Fibroblast of skin of left quadriceps (primary cell): ENCODE measurements at regions not wholly inside any gene's neighbourhood (a gene's known extent, or its start where the extent isn't known, plus 50 kb on each side); places are given as distances from the start of the nearest gene placed in this dataset.

Source experiments
- DNase-seq, 2 experiments: peaks; one replicate each; pipeline ENCODE4 v3.0.0-alpha.2; 2013; ENCODE audit warnings: low read depth in 2 of 2

GRCh38 chr13:22644941-22645340, 535.8 kb upstream of the SGCG start:
- DNase-seq: no peak

DNA sequence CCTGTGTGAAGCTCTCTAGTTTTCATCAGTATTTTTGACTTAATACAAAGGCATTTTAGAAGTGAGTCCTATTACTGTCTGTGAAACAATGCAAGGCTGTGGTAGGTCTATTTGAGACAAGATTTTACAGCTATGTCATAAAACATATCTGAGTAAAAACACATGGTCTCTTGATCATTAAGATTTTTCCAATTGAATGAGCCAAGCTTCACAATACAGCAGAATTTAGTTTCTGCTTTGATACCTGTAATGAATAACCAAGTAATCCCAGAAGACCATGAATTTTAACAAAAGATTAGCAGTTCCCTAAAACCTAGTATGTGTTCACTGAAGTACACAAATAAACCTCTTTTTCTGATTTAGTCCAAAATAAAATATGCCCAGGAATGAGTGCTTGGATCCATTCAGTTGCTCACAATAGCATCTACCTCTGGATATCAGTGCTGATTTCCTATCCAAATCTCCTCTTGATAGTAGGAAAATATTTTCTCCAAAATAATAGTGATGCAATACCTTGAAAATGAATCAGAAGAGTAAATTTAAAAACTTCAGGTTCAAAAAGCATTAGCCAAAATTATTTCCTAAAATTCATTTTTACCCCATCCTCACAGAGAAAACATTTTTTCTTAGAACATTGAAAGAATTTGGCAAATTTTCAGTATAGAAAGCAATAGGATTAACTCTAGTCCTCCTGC, 533.5 kb upstream of the SGCG start:
- no peak for DNase-seq

GRCh38 chr13:22648320-22648801, 532.4 kb upstream of the SGCG start:
- DNase-seq: no peak

DNA sequence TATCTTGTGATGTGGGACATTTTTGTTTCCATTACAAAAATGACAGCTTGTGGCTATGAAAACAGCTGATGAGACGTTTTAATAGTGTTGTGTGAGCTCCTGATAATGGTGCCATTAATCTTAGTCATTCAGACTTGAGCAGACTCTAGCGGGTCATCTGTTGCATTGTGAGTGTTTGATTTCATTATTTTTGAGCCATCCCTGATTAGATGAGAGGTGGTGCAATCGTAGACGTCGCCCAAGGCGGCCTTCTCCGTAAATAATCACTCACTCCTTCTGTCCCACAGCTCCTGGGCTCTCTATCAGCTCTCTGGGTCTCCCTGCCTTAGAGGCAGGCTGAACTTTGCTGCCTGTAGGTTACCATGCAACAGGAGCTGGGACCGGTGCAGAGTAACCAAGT, 528.0 kb upstream of the SGCG start:
- DNase-seq: no peak

DNA sequence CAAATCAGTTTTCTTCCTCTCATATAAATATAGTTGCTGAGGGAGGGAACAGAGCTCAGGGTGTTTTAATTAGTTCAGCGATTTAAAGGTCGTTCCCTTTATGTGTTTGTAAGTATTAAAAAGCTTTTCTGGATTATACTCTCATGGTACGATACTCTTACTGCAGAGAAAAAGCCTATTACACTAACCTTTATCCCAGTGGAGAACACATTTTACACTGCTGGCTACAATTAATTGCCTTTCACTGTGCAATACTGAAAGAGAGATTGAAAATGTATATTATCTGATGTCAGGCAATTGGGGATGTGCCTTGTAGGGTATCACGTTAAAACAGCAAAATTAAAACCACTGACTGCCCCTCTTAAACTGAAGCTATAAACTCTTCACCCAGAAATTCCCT, 526.9 kb upstream of the SGCG start:
- DNase-seq: no peak

DNA sequence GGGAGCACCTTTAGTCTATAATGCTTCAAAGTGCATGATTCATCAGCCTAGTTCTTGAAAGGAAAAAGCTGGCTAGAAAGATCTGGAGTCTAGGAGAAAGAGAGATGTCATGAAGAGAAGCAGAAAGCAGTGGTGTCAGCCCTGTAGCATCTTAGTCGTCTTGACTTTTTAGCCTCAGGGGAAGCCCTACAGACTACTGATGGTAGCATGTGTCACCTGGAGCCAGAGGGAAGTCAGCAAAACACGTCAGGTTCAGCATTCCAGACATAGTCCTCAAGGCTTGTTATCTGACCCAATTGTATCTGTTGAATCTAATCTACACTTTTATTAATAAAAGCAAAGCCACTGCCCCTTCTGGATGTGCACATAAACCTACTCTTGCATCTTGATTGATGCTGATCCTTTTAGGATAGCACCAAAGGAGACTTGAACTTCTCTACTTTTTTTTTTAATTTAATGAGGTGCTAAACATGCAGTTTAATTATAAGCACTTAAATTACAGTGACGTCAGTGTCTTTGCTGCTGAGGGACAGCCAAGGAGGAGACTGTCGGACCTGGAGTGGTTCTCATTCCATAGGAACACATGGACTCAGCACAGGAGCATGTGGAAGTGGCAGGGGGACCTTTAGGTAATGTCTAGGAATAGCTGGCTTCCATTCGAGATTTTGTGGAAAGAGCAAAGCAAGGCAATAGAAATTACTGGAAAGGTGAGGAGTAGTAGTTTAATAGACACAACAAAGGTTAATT, 525.5 kb upstream of the SGCG start:
- no peak for DNase-seq

- DNase-seq: no peak
Measured at GRCh38 chr13:22662771-22663170, 518.0 kb upstream of the SGCG start.

GRCh38 chr13:22665506-22665905, 515.3 kb upstream of the SGCG start:
- no peak for DNase-seq

DNA sequence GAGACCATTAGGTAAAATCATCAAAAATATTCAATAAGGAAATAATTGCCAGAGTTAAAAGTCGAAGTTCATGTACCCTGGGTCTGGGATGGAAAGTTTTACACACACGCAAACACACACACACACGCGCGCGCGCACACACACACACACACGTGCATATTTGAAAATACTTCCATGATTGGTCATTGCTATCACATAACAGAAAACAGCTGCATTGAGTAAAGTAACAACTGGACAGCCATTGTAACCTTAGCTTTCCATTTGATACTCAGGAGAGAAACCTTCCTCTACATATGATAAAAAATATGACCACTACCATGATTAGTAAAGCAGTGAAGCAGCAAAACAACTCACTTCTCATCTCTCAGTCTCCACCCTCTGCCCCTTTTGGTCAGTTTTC, 490.0 kb upstream of the SGCG start:
- no peak for DNase-seq

GRCh38 chr13:22693691-22694090, 487.1 kb upstream of the SGCG start:
- no peak for DNase-seq

DNA sequence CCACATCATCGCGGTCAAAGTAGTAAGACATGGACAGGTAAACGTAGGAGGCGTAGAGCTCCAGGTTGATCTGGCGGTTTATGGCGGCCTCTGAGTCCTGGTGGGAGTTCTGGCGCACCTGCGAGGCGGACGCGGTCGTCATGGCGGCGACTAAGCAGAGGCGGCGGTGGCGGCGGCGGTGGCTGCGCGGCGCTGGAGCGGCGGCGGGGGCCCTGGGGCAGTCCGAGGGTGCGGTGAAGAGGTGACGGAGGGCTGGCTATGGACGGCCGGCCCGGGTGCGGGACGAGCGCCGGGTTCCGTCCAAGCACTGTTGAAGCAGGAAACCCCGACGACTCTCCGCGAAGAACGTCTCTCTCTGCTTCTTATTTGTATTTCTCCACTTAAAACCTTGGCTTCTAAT, 484.3 kb upstream of the SGCG start:
- DNase-seq: no peak

DNA sequence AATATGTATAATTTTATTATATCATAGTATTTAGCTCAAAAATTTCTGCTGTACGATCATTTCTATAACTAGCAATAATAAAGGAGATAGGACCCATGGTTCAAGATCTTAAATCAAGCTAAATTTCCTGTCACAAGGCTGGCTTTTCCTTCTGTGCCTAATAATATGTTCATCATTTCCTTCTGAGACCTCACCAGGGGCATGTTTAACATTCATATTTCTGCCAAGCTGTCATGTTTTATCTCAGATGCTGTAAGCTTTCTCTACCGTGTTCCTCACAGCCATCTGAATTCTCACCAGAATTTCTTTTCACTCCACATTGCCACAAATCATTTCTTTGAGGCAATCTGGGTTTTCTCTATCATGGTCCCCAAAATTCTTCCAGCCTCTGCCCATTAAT, 482.3 kb upstream of the SGCG start:
- no peak for DNase-seq

GRCh38 chr13:22700246-22700887, 480.4 kb upstream of the SGCG start:
- no peak for DNase-seq

- DNase-seq: no peak
Measured at GRCh38 chr13:22703601-22704209, 477.1 kb upstream of the SGCG start.

DNA sequence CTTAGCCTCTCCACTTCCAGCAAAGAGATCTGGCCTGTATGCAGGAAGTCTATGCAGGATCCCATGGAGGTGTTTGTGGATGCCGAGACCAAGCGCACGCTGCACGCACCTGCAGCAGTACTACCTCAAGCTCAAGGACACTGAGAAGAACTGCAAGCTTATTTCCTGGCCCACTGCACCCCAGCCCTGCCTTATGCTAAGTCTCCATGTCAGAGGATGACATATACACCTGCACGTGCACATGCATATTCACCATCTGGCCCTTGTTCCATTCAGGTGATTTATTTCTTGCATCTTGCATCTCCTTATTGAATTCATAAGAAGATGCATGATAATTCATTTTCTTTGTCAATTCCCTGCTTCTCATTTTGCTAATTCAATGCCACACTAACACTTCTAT, 472.8 kb upstream of the SGCG start:
- no peak for DNase-seq

GRCh38 chr13:22717036-22717435, 463.7 kb upstream of the SGCG start:
- no peak for DNase-seq

GRCh38 chr13:22726726-22727125, 454.1 kb upstream of the SGCG start:
- DNase-seq: no peak

DNA sequence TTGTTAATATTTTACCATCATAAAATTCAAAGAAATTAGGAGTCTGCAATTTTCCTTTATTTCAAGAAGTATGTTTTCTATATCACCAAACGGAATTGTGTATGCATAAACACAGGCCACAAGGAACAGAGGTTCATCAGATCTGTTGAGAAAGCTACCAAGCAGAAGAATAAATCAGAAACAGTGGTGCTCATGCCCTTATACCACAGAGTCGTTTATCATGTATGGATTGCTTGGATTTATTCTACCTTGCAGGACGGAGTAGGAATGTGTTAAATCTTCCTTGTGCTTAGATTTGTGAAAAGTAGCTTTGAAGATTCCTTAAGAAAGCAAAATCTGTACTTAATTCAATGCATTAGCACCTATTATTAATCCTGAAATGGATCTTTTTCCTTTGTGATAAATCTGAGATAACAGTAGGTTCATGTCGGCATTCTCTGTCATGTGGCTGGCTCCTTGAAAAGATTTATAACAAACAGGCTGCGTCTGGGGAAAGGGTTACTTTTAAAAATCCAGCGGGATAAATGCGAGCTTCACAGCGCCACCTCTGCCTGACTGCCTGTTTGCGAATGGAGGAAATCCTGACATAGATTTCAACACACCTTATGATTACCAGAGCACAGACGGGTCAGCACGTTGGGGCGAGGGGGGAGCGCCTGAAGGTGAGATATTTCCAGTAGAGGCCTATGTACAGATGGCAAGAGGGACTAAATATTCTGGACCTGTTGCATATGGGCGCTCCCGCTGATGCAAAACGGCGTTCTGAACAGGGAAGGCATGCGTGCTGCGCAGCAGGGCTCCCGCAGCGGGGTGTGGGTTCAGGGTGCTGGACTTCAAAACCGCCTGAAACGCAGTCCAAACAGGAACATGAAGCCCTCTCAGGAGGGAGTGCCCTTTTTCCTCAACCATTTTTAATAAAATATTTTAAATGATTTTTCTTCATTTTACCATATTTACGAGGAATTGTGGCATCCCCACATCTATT, 445.5 kb upstream of the SGCG start:
- no peak for DNase-seq

DNA sequence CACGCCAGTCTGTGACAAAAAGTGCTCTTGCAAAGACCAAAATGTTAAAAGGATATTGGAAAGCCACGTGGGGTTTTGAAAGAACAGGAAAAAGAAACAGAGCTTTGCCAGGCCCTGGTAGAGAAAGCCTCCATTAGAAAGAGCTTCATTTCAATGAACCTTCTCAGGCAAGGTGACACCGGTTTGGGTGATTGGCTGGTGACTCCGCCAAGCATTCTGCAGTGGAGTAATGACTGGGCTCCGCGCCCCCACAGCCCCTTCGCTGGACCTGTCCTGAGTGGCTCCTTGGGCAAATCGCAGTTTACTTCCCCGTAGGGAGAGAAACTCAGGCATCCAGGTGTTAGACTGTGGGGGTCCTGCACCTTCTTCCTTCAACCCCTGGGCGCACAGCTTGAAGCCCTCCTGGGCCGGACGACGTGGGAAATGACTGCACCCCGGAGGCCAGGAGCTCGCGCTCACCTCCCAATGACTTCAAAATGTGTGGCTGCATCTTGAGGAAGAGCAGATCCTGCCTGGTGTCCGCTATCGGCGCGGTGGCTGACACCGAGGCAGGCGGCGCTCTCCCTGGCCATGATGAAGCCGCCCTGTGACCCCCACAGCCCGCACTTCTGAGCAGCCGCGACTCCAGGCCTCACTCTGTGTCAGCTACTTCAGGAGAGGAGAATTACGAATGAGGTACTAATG, 444.6 kb upstream of the SGCG start:
- no peak for DNase-seq

DNA sequence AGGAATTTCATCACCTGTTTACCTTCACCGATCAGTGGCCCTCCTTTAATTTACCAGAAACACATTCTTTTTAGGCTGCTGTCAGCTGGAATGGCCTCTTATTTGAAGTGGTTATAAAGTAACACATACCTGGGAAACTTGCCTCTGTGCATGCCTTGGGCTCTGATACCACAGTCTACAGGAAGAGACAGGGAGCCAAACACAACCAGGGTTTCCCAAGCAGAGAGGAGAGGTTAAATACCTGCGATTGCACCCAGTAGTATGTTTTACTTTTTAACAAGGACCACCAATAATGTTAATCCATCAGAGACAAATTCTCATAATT, 444.0 kb upstream of the SGCG start:
- DNase-seq: no peak

- no peak for DNase-seq
Measured at GRCh38 chr13:22738357-22738756, 442.4 kb upstream of the SGCG start.
